ENCODE measurements at regions not wholly inside any gene's neighbourhood (a gene's known extent, or its start where the extent isn't known, plus 50 kb on each side); places are given as distances from the start of the nearest gene placed in this dataset.

GRCh38 chr16:52652033-52652432 is 105.1 kb upstream of the TOX3 start:
- Histone ChIP-seq H3K9me3 (ENCODE audit: low read depth) (no peaks in the 10 kb centered on the region), H3K27me3 (peaks cover 9% of the 10 kb centered on the region), H3K27ac (no peak overlapping the region), H3K4me3 (no peak overlapping the region), H3K4me1 (ENCODE audit: low read depth) (no peaks in the 10 kb centered on the region), H3K36me3 (no peaks in the 10 kb centered on the region)
- DNase-seq (ENCODE audit: low read depth in 1 of 2, low spot score in 1 of 2) = no peak
- no peak for TF ChIP-seq CTCF (IDR thresholded peaks at IDR 0.05; ENCODE audit: low read depth, low read length)

GRCh38 chr16:52650789-52651188 is 103.8 kb upstream of the TOX3 start:
- peaks cover 9% of the 10 kb centered on the region for H3K27me3 ChIP-seq
- DNase-seq (ENCODE audit: low read depth in 1 of 2, low spot score in 1 of 2) = no peak
- H3K4me3 ChIP-seq = no peak overlapping the region
- no peaks in the 10 kb centered on the region for H3K4me1 ChIP-seq (ENCODE audit: low read depth)
- H3K27ac ChIP-seq = no peak overlapping the region
- H3K9me3 ChIP-seq (ENCODE audit: low read depth) = no peaks in the 10 kb centered on the region
- no peak for TF ChIP-seq CTCF (IDR thresholded peaks at IDR 0.05; ENCODE audit: low read depth, low read length)
- no peaks in the 10 kb centered on the region for H3K36me3 ChIP-seq

GRCh38 chr16:52650318-52650717 is 103.4 kb upstream of the TOX3 start:
- peaks cover 13% of the 10 kb centered on the region for H3K27me3 ChIP-seq
- DNase-seq (ENCODE audit: low read depth in 1 of 2, low spot score in 1 of 2) = no peak
- no peak overlapping the region for H3K27ac ChIP-seq
- no peak overlapping the region for H3K4me3 ChIP-seq
- H3K4me1 ChIP-seq (ENCODE audit: low read depth) = no peaks in the 10 kb centered on the region
- no peaks in the 10 kb centered on the region for H3K9me3 ChIP-seq (ENCODE audit: low read depth)
- H3K36me3 ChIP-seq = no peaks in the 10 kb centered on the region
- TF ChIP-seq CTCF (IDR thresholded peaks at IDR 0.05; ENCODE audit: low read depth, low read length) = no peak

- no peak for DNase-seq (ENCODE audit: low read depth in 1 of 2, low spot score in 1 of 2)
Observed at GRCh38 chr16:52649870-52650269, 102.9 kb upstream of the TOX3 start.

GRCh38 chr16:52647588-52647987 is 100.6 kb upstream of the TOX3 start:
- no peak overlapping the region for H3K27ac ChIP-seq
- no peak for DNase-seq (ENCODE audit: low read depth in 1 of 2, low spot score in 1 of 2)
- H3K27me3 ChIP-seq = peaks cover 32% of the 10 kb centered on the region
- H3K4me1 ChIP-seq (ENCODE audit: low read depth) = no peaks in the 10 kb centered on the region
- TF ChIP-seq CTCF (IDR thresholded peaks at IDR 0.05; ENCODE audit: low read depth, low read length) = no peak
- H3K4me3 ChIP-seq = no peak overlapping the region
- H3K9me3 ChIP-seq (ENCODE audit: low read depth) = no peaks in the 10 kb centered on the region
- H3K36me3 ChIP-seq = no peaks in the 10 kb centered on the region

More at GRCh38 chr16:52649870-52650269, 102.9 kb upstream of the TOX3 start:
- no peaks in the 10 kb centered on the region for H3K9me3 ChIP-seq (ENCODE audit: low read depth)
- H3K4me3 ChIP-seq = no peak overlapping the region
- no peak overlapping the region for H3K27ac ChIP-seq
- peaks cover 18% of the 10 kb centered on the region for H3K27me3 ChIP-seq
- TF ChIP-seq CTCF (IDR thresholded peaks at IDR 0.05; ENCODE audit: low read depth, low read length) = no peak
- H3K36me3 ChIP-seq = no peaks in the 10 kb centered on the region
- no peaks in the 10 kb centered on the region for H3K4me1 ChIP-seq (ENCODE audit: low read depth)

- H3K27ac ChIP-seq = no peak overlapping the region
- no peak for DNase-seq (ENCODE audit: low read depth in 1 of 2, low spot score in 1 of 2)
- TF ChIP-seq CTCF (IDR thresholded peaks at IDR 0.05; ENCODE audit: low read depth, low read length) = no peak
- H3K4me3 ChIP-seq = no peak overlapping the region
- H3K36me3 ChIP-seq = no peaks in the 10 kb centered on the region
- no peaks in the 10 kb centered on the region for H3K4me1 ChIP-seq (ENCODE audit: low read depth)
- no peaks in the 10 kb centered on the region for H3K9me3 ChIP-seq (ENCODE audit: low read depth)
- H3K27me3 ChIP-seq = peaks cover 36% of the 10 kb centered on the region
Observed at GRCh38 chr16:52643006-52643405, 96.1 kb upstream of the TOX3 start.

All from cardiac muscle cell (in vitro differentiated cells and primary cell).